Liver (tissue), 3 donors: ENCODE measurements at regions not wholly inside any gene's neighbourhood (a gene's known extent, or its start where the extent isn't known, plus 50 kb on each side); places are given as distances from the start of the nearest gene placed in this dataset.

Source experiments
- FOXA1 ChIP-seq: IDR thresholded peaks from 2 replicates; pipeline ENCODE4 v1.6.1; 2016; ENCODE audit warnings: antibody characterized with exemption
- FOXA2 ChIP-seq: IDR thresholded peaks from 2 replicates; pipeline ENCODE4 v1.6.1; 2016; ENCODE audit warnings: antibody characterized with exemption
- JUND ChIP-seq, 2 donors: IDR thresholded peaks; 2 replicates each; pipeline ENCODE4 v1.6.1; 2016; ENCODE audit warnings: antibody characterized with exemption in 2 of 2
- TAF1 ChIP-seq: conservative IDR thresholded peaks from 2 replicates; pipeline ENCODE4 v1.6.1; 2016; ENCODE audit warnings: antibody characterized with exemption, mild to moderate bottlenecking
- TF ChIP-seq, protein P1 (sequence below): IDR thresholded peaks from 2 replicates; pipeline ENCODE4 v1.6.1; 2016; ENCODE audit warnings: antibody characterized with exemption, mild to moderate bottlenecking
- TF ChIP-seq, protein P2 (sequence below): fragments of 150-350 bp; IDR thresholded peaks from 2 replicates; pipeline ENCODE4 v1.5.1; 2017; ENCODE audit warnings: improper control_type of control experiment, low read depth, low read length; ENCODE audit not compliant: missing input control
- TF ChIP-seq, protein P3 (sequence below): IDR thresholded peaks from 2 replicates; pipeline ENCODE4 v1.6.1; 2016; ENCODE audit warnings: antibody characterized with exemption
- donor health status: healthy.
- donor health status: healthy.

DNA sequence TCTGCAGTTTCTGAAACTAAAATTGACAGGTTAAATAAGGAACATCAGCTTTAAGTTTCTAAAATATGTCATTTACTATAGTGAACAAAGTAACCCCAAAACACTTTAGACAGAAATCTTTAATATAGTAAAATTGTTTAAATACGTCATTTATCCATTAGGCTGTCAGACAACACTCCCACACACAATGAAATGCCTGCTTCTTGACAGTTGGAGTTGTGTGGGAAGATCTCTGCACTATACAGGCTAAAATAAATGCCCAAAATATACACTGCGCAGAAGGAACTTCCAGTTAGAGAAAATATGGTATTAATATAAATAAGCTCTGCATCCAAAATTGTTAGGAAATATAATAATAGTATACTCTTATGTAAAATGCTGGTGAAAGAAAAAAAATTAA is 794.4 kb downstream of the CDH18 start:
- TF ChIP-seq, protein P1, sequence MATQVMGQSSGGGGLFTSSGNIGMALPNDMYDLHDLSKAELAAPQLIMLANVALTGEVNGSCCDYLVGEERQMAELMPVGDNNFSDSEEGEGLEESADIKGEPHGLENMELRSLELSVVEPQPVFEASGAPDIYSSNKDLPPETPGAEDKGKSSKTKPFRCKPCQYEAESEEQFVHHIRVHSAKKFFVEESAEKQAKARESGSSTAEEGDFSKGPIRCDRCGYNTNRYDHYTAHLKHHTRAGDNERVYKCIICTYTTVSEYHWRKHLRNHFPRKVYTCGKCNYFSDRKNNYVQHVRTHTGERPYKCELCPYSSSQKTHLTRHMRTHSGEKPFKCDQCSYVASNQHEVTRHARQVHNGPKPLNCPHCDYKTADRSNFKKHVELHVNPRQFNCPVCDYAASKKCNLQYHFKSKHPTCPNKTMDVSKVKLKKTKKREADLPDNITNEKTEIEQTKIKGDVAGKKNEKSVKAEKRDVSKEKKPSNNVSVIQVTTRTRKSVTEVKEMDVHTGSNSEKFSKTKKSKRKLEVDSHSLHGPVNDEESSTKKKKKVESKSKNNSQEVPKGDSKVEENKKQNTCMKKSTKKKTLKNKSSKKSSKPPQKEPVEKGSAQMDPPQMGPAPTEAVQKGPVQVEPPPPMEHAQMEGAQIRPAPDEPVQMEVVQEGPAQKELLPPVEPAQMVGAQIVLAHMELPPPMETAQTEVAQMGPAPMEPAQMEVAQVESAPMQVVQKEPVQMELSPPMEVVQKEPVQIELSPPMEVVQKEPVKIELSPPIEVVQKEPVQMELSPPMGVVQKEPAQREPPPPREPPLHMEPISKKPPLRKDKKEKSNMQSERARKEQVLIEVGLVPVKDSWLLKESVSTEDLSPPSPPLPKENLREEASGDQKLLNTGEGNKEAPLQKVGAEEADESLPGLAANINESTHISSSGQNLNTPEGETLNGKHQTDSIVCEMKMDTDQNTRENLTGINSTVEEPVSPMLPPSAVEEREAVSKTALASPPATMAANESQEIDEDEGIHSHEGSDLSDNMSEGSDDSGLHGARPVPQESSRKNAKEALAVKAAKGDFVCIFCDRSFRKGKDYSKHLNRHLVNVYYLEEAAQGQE, result no peak
- TF ChIP-seq, protein P2, sequence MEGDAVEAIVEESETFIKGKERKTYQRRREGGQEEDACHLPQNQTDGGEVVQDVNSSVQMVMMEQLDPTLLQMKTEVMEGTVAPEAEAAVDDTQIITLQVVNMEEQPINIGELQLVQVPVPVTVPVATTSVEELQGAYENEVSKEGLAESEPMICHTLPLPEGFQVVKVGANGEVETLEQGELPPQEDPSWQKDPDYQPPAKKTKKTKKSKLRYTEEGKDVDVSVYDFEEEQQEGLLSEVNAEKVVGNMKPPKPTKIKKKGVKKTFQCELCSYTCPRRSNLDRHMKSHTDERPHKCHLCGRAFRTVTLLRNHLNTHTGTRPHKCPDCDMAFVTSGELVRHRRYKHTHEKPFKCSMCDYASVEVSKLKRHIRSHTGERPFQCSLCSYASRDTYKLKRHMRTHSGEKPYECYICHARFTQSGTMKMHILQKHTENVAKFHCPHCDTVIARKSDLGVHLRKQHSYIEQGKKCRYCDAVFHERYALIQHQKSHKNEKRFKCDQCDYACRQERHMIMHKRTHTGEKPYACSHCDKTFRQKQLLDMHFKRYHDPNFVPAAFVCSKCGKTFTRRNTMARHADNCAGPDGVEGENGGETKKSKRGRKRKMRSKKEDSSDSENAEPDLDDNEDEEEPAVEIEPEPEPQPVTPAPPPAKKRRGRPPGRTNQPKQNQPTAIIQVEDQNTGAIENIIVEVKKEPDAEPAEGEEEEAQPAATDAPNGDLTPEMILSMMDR, result no peak
- TF ChIP-seq TAF1 (no peak), FOXA2 (no peak), FOXA1 (no peak), JUND (IDR thresholded peaks at IDR 0.05) (no peak)
- TF ChIP-seq, protein P3, sequence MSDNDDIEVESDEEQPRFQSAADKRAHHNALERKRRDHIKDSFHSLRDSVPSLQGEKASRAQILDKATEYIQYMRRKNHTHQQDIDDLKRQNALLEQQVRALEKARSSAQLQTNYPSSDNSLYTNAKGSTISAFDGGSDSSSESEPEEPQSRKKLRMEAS, result no peak
